A673 (cell line): ENCODE measurements at regions not wholly inside any gene's neighbourhood (a gene's known extent, or its start where the extent isn't known, plus 50 kb on each side); places are given as distances from the start of the nearest gene placed in this dataset.

ENCODE experiments used
- EZH2 ChIP-seq: fragments of 200-600 bp; sonication (generic); IDR thresholded peaks from 2 replicates; pipeline ENCODE4 v1.6.1; 2017; ENCODE audit warnings: borderline replicate concordance, low read depth, mild to moderate bottlenecking, mixed read lengths, antibody characterized with exemption, low read length; ENCODE audit not compliant: poor library complexity, severe bottlenecking
- TF ChIP-seq, protein P1 (sequence below): fragments of 300-800, 200-600 bp; sonication (generic); conservative IDR thresholded peaks from 2 replicates; pipeline ENCODE4 v1.5.1; 2017; ENCODE audit warnings: low read depth, mild to moderate bottlenecking, antibody characterized with exemption, low read length, moderate library complexity, mixed read lengths

DNA sequence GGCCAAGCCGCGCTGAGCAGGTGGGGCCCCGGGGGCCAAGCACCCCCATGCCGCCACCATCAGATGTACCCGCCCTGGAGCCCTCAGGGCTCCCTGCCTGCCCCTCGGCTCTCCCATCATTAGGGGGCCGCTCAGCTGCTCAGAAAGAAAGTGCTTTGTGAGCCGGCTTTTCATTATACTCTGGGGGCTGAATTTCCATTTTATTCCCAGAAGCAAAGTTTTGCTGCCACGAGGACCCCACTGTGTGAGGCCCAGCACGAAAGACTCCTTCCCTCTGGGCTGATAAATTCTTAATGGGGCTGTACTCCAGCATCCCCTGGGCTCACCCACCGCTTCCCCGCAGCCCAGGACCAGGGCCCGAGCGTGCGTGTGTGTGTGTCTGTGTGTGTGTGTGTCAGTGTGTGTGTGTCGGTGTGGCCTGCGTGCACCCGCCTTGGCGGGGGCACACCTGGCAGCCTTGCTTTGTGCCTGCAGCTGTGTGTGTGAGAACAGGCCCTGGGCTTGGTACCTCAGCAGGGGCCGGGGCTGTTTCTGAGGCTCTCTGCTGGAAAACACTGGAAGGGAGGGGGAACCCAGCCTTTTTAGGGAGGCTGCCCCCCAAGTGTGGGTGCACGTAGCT is 103.0 kb upstream of the GSE1 start:
- TF ChIP-seq, protein P1, sequence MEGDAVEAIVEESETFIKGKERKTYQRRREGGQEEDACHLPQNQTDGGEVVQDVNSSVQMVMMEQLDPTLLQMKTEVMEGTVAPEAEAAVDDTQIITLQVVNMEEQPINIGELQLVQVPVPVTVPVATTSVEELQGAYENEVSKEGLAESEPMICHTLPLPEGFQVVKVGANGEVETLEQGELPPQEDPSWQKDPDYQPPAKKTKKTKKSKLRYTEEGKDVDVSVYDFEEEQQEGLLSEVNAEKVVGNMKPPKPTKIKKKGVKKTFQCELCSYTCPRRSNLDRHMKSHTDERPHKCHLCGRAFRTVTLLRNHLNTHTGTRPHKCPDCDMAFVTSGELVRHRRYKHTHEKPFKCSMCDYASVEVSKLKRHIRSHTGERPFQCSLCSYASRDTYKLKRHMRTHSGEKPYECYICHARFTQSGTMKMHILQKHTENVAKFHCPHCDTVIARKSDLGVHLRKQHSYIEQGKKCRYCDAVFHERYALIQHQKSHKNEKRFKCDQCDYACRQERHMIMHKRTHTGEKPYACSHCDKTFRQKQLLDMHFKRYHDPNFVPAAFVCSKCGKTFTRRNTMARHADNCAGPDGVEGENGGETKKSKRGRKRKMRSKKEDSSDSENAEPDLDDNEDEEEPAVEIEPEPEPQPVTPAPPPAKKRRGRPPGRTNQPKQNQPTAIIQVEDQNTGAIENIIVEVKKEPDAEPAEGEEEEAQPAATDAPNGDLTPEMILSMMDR: no peak
- TF ChIP-seq EZH2: no peak
